OCI-LY3 (cell line): ENCODE measurements at regions not wholly inside any gene's neighbourhood (a gene's known extent, or its start where the extent isn't known, plus 50 kb on each side); places are given as distances from the start of the nearest gene placed in this dataset.

Experiments used
- CTCF ChIP-seq: fragments of 200-600, 300-600 bp; sonication (generic); IDR thresholded peaks from 2 replicates; pipeline ENCODE4 v1.5.1; 2014; ENCODE audit warnings: antibody characterized with exemption, low read length, low read depth
- EZH2phosphoT487 ChIP-seq: fragments of 200-600 bp; shearing (Covaris generic); IDR thresholded peaks from 2 replicates; pipeline ENCODE4 v1.6.1; 2018; ENCODE audit warnings: antibody characterized with exemption, mixed run types, low read depth

DNA sequence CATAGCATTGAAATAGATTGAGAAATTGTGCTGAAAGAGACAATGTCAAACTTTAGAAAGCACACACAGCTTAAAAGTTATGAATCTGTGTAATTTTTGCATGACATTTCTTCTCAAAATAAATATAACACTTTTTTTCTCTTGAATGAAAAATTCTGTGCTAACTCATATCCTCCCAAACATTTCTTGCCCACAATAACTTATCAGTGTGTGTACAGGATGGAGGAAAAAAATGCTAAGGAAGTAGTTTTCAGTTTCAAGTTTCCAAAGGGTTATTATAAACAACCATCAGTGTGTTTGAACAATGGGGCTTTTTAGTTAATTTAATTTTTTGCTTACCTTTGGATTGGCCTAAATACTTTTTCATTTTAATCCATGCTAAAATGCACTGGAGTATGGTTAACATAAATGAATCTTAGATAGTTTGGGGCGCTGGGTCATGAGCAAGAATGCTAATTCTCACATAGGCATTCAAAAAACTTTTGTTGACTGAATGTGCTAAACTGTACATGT, 82.9 kb upstream of the ARHGAP20 start:
- no peak for TF ChIP-seq CTCF
- TF ChIP-seq EZH2phosphoT487: no peak
